Activated CD4-positive, CD25-positive, alpha-beta regulatory T cell (primary cell): ENCODE measurements at regions not wholly inside any gene's neighbourhood (a gene's known extent, or its start where the extent isn't known, plus 50 kb on each side); places are given as distances from the start of the nearest gene placed in this dataset.

Experiments
- DNase-seq, 4 experiments: peaks; one replicate each; lab custom pipeline; 2025; lab: John Stamatoyannopoulos, UW

- no peak for DNase-seq
Observed at GRCh38 chr7:98040626-98041360, 50.8 kb upstream of the OCM2 start.

DNA sequence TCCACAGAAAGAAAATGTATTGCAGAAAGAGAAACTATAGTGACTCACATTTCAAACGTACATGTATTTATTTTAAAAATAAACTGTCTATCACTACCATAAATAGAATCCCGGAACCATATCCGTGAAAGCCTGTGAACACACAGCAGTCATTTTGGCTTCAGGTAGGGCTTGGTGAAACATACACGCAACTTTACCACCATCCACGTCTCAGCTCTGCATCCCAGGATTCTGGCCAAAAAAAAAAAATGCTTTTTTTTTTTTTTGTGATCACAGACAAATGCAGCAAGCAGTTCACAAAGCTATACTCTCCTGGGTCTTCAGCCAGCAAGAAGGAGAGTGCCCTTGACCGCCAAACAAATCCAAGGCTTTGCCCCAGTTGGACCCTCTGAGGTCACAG is 56.8 kb upstream of the OCM2 start:
- no peak for DNase-seq

DNA sequence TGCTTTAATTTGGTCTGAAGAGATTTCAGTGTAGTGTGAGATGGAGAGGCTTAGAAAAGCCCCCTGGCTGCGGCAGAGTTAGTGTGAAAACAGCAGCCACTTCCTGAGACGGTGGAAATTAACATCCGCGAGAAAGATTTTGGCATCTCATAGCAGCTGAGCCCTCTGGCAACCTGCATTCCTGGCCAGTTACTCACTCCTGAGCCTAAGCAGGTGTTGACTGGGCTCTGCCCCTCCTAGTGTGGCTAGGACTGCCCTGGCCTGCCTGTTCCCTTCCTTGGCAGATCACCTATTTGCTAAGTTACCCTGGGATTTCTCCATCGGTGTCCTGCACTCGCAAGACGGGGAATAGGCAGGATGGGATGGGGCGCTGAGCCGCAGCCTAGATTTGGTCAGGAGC is 57.6 kb upstream of the LMTK2 start:
- no peak for DNase-seq

DNA sequence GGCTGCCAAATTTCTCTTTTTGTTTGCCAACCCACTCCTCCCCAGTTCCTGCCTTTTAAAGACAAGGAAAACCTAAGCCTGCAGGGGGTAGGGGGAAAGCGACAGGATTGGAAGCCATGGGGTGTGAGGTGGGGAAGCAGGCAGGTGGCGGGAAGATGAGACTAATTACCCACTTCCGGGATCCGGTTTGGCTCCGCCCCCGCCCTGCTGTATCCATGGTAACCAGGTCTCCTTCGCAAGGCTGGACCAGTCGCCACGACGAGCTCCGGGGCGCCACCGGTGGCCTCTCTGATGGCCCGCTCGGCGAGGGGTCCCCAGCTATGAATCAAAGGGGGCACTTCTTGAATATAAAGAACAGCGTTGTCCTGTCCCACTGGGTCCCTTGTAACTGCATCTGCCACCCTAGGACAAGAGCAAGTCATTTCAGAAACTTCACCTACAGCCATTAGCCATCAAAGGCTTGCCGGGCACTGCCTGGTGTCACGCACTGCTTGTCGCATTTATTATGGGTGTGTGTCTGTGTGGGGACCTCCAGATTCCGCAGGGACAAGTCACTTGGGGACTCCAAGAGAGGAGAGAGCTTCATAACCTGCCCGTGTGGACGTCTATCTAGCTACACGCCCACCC is 55.4 kb upstream of the LMTK2 start:
- peak; percentile 10 to 23 (median 16) for DNase-seq

DNA sequence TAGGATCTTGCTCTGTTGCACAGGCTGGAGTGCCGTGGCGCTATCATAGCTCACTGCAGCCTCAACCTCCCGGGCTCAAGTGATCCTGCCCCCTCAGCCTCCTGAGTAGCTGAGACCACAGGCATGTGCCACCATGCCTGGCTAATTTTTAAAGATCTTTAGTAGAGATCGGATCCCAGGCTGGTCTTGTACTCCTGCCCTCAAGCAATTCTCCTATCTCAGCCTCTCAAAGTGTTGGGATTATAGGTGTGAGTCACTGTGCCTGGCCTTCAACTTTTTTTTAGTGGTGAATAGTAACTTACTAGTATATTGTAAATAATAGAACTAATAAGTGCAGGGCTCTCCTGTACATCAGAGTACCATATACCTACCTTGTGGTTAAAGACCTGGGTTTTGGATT is 52.1 kb upstream of the LMTK2 start:
- no peak for DNase-seq

- no peak for DNase-seq
Observed at GRCh38 chr7:98056580-98056979, 50.1 kb upstream of the LMTK2 start.
